ENCODE measurements at regions not wholly inside any gene's neighbourhood (a gene's known extent, or its start where the extent isn't known, plus 50 kb on each side); places are given as distances from the start of the nearest gene placed in this dataset.

DNA sequence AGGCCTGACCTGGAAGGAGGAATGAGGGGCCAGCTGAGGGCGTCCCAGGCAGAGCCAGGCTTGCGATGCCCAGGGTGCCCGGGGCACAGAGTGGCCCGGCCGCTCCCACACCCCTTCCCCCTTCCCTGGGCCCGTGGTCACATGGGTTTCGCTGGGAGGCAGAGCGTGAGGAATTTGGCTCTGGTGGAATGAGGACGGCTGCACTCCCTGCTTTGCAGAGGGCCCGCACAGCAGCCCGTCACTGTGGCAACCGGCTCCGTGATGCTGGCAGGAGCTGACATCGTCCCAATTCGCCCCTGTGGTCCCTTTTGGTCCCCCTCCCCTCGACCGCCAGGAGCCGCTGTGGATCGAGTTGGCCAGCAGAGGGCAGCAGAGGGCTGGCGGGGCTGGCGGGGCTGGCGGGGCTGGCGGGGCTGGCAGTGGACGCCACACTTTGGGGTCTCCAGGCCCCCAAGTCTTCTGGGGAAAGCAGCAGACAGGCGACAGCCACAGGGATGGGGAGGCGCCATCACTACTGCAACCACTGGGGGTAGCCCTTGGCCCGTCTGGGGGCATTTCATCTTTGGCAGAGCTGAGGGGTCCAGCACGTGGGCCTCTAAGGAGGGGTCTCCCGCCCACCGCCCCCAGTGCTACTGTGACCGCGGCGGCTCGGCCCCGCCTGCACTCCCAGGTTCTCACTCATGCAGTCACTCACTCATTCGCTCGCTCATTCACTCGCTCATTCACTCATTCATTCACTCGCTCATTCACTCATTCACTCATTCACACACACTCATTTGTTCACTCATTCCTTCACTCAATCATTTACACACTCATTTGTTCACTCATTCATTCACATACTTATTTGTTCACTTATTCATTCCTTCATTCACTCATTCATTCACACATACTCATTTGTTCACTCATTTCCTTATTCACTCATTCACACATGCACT is 49.7 kb upstream of the BHLHE23 start (continued):
- TF ChIP-seq ZMYM4 (CRISPR knock-in tag; IDR thresholded peaks at IDR 0.05), result no peak
- no peak for TF ChIP-seq ZNF138 (CRISPR knock-in tag; IDR thresholded peaks at IDR 0.05; ENCODE audit: low read depth)
- TF ChIP-seq, protein P1, sequence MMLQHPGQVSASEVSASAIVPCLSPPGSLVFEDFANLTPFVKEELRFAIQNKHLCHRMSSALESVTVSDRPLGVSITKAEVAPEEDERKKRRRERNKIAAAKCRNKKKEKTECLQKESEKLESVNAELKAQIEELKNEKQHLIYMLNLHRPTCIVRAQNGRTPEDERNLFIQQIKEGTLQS (CRISPR knock-in tag; IDR thresholded peaks at IDR 0.05), result no peak
- TF ChIP-seq ZBTB37 (CRISPR knock-in tag; IDR thresholded peaks at IDR 0.05), result no peak
- TF ChIP-seq HES4 (CRISPR knock-in tag; IDR thresholded peaks at IDR 0.05; ENCODE audit: borderline replicate concordance), result no peak
- no peak for TF ChIP-seq ZNF768 (CRISPR knock-in tag; IDR thresholded peaks at IDR 0.05)
- TF ChIP-seq FOXP1 (IDR thresholded peaks at IDR 0.05), result no peak
- TF ChIP-seq FOXP1 (CRISPR knock-in tag; IDR thresholded peaks at IDR 0.05), result no peak
- TF ChIP-seq CEBPB (IDR thresholded peaks at IDR 0.05; ENCODE audit: borderline replicate concordance, low read depth, low read length), result no peak
- no peak for TF ChIP-seq ZNF101 (CRISPR knock-in tag; IDR thresholded peaks at IDR 0.05; ENCODE audit: borderline replicate concordance, low read depth)
- TF ChIP-seq HDAC1 (CRISPR knock-in tag; IDR thresholded peaks at IDR 0.05), result no peak
- no peak for TF ChIP-seq ZNF674 (CRISPR knock-in tag; IDR thresholded peaks at IDR 0.05; ENCODE audit: low read depth)
- no peak for TF ChIP-seq NR2F1 (CRISPR knock-in tag; IDR thresholded peaks at IDR 0.05)
- no peak for TF ChIP-seq ESRRA (CRISPR knock-in tag; IDR thresholded peaks at IDR 0.05; ENCODE audit: low read depth)
- TF ChIP-seq HNRNPL (IDR thresholded peaks at IDR 0.05; ENCODE audit: low read depth, low read length), result peak; percentile 78
- no peak for TF ChIP-seq GFI1 (CRISPR knock-in tag; IDR thresholded peaks at IDR 0.05; ENCODE audit: borderline replicate concordance)
- TF ChIP-seq JARID2 (CRISPR knock-in tag; IDR thresholded peaks at IDR 0.05; ENCODE audit: insufficient replicate concordance), result peak; percentile 36
- no peak for TF ChIP-seq ZNF619 (CRISPR knock-in tag; IDR thresholded peaks at IDR 0.05)
- TF ChIP-seq POGZ (CRISPR knock-in tag; IDR thresholded peaks at IDR 0.05), result no peak
- no peak for TF ChIP-seq ASH2L (IDR thresholded peaks at IDR 0.05; ENCODE audit: insufficient read length, low read depth, low read length)
- no peak for TF ChIP-seq MED13 (CRISPR knock-in tag; IDR thresholded peaks at IDR 0.05)
- no peak for TF ChIP-seq BCL6 (CRISPR knock-in tag; IDR thresholded peaks at IDR 0.05)
- 0 out of 2 replicates have a peak, but pooled peaks have one; percentile 7 for TF ChIP-seq FOXO1 (CRISPR knock-in tag; IDR thresholded peaks at IDR 0.05)
- peak; percentile 91 for TF ChIP-seq RAD21 (CRISPR knock-in tag; IDR thresholded peaks at IDR 0.05)
- no peak for TF ChIP-seq MBNL3 (CRISPR knock-in tag; conservative IDR thresholded peaks at IDR 0.05)
- TF ChIP-seq, protein P2, sequence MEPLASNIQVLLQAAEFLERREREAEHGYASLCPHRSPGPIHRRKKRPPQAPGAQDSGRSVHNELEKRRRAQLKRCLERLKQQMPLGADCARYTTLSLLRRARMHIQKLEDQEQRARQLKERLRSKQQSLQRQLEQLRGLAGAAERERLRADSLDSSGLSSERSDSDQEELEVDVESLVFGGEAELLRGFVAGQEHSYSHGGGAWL (CRISPR knock-in tag; IDR thresholded peaks at IDR 0.05), result no peak
- no peak for TF ChIP-seq ZNF792 (CRISPR knock-in tag; IDR thresholded peaks at IDR 0.05)
- TF ChIP-seq ZFP36 (IDR thresholded peaks at IDR 0.05; ENCODE audit: borderline replicate concordance, low read depth, low read length, partially characterized antibody), result no peak
- no peak for TF ChIP-seq HBP1 (CRISPR knock-in tag; IDR thresholded peaks at IDR 0.05; ENCODE audit: low read depth)
- TF ChIP-seq KDM5B (CRISPR knock-in tag; IDR thresholded peaks at IDR 0.05; ENCODE audit: borderline replicate concordance), result no peak

Measured in HepG2 (cell line).